ENCODE measurements at regions not wholly inside any gene's neighbourhood (a gene's known extent, or its start where the extent isn't known, plus 50 kb on each side); places are given as distances from the start of the nearest gene placed in this dataset.

GRCh38 chr18:67613731-67614130 is 97.2 kb upstream of the DSEL start:
- Mint-ChIP-seq H3K27ac (ENCODE audit: unreplicated experiment) (no peak overlapping the region), H3K4me3 (ENCODE audit: unreplicated experiment) (no peak overlapping the region), H3K36me3 (ENCODE audit: low read depth, unreplicated experiment) (no peaks in the 10 kb centered on the region), H3K4me1 (ENCODE audit: unreplicated experiment) (no peaks in the 10 kb centered on the region), H3K9me3 (ENCODE audit: unreplicated experiment) (peaks cover 4% of the 10 kb centered on the region), H3K27me3 (ENCODE audit: unreplicated experiment) (no peaks in the 10 kb centered on the region)
- TF ChIP-seq CTCF (IDR thresholded peaks at IDR 0.05; ENCODE audit: unreplicated experiment): no peak
- no peak for DNase-seq (ENCODE audit: low spot score)

GRCh38 chr18:67612281-67612680 is 95.8 kb upstream of the DSEL start:
- Mint-ChIP-seq H3K27ac (ENCODE audit: unreplicated experiment) (no peak overlapping the region), H3K4me1 (ENCODE audit: unreplicated experiment) (no peaks in the 10 kb centered on the region), H3K4me3 (ENCODE audit: unreplicated experiment) (no peak overlapping the region), H3K9me3 (ENCODE audit: unreplicated experiment) (peaks cover 4% of the 10 kb centered on the region), H3K27me3 (ENCODE audit: unreplicated experiment) (no peaks in the 10 kb centered on the region), H3K36me3 (ENCODE audit: low read depth, unreplicated experiment) (no peaks in the 10 kb centered on the region)
- no peak for DNase-seq (ENCODE audit: low spot score)
- no peak for TF ChIP-seq CTCF (IDR thresholded peaks at IDR 0.05; ENCODE audit: unreplicated experiment)

- no peak for DNase-seq (ENCODE audit: low spot score)
- H3K4me3 Mint-ChIP-seq (ENCODE audit: unreplicated experiment): no peak overlapping the region
- H3K9me3 Mint-ChIP-seq (ENCODE audit: unreplicated experiment): no peaks in the 10 kb centered on the region
- no peaks in the 10 kb centered on the region for H3K4me1 Mint-ChIP-seq (ENCODE audit: unreplicated experiment)
- peaks cover 1% of the 10 kb centered on the region for H3K27me3 Mint-ChIP-seq (ENCODE audit: unreplicated experiment)
- peaks cover 6% of the 10 kb centered on the region for H3K36me3 Mint-ChIP-seq (ENCODE audit: low read depth, unreplicated experiment)
- no peak overlapping the region for H3K27ac Mint-ChIP-seq (ENCODE audit: unreplicated experiment)
- TF ChIP-seq CTCF (IDR thresholded peaks at IDR 0.05; ENCODE audit: unreplicated experiment): no peak
Observed at GRCh38 chr18:67608615-67609273, 92.2 kb upstream of the DSEL start.

GRCh38 chr18:67608191-67608590 is 91.7 kb upstream of the DSEL start:
- DNase-seq (ENCODE audit: low spot score): no peak
- Mint-ChIP-seq H3K4me3 (ENCODE audit: unreplicated experiment) (no peak overlapping the region), H3K4me1 (ENCODE audit: unreplicated experiment) (no peaks in the 10 kb centered on the region), H3K27ac (ENCODE audit: unreplicated experiment) (no peak overlapping the region), H3K9me3 (ENCODE audit: unreplicated experiment) (peaks cover under 1% of the 10 kb centered on the region), H3K27me3 (ENCODE audit: unreplicated experiment) (peaks cover 1% of the 10 kb centered on the region), H3K36me3 (ENCODE audit: low read depth, unreplicated experiment) (peaks cover 7% of the 10 kb centered on the region)
- no peak for TF ChIP-seq CTCF (IDR thresholded peaks at IDR 0.05; ENCODE audit: unreplicated experiment)
